ENCODE measurements at regions not wholly inside any gene's neighbourhood (a gene's known extent, or its start where the extent isn't known, plus 50 kb on each side); places are given as distances from the start of the nearest gene placed in this dataset.
A peak's percentile ranks its signal among the peaks of the same experiment; 100 is the strongest.

DNA sequence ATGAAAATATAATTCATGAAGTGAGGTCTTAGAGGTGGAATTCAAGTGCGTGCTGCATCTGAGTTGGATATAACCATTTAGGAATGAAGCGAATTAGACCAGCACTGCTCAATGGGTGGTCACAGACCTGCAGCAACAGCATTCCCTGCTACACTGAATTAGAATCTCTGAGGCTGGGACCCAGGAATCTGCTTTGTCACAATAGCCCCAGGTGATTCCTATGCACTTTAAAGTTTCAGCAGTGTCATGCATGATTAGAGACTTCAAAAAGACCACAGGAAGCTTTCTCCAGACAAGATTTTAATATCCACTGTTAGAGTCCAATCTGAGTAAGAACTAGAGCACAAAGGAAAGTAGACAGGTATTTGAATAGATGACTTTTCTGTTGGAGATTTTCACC lies 352.8 kb upstream of the VSTM2A start (continued):
- peak; percentile 49; the same call in 1 of the 2 replicates for TF ChIP-seq POU5F1 (IDR thresholded peaks at IDR 0.05; ENCODE audit: low read depth, low read length)
- peak; percentile 10; the same call in 1 of the 2 replicates for TF ChIP-seq JUND (IDR thresholded peaks at IDR 0.05; ENCODE audit: low read length)
- TF ChIP-seq, protein P1, sequence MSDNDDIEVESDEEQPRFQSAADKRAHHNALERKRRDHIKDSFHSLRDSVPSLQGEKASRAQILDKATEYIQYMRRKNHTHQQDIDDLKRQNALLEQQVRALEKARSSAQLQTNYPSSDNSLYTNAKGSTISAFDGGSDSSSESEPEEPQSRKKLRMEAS (IDR thresholded peaks at IDR 0.05): no peak
- TF ChIP-seq ZNF274 (IDR thresholded peaks at IDR 0.05; ENCODE audit: borderline replicate concordance, extremely low read depth, low read length): no peak
- TF ChIP-seq SUZ12 (IDR thresholded peaks at IDR 0.05; ENCODE audit: low read length): no peak
- TF ChIP-seq, protein P2, sequence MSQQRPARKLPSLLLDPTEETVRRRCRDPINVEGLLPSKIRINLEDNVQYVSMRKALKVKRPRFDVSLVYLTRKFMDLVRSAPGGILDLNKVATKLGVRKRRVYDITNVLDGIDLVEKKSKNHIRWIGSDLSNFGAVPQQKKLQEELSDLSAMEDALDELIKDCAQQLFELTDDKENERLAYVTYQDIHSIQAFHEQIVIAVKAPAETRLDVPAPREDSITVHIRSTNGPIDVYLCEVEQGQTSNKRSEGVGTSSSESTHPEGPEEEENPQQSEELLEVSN (IDR thresholded peaks at IDR 0.05): no peak
- no peak for TF ChIP-seq GABPA (IDR thresholded peaks at IDR 0.05; ENCODE audit: borderline replicate concordance, insufficient read depth, low read length)
- TF ChIP-seq, protein P3, sequence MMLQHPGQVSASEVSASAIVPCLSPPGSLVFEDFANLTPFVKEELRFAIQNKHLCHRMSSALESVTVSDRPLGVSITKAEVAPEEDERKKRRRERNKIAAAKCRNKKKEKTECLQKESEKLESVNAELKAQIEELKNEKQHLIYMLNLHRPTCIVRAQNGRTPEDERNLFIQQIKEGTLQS (IDR thresholded peaks at IDR 0.05; ENCODE audit: insufficient read depth, low read depth, low read length): no peak
- TF ChIP-seq HDAC2 (IDR thresholded peaks at IDR 0.05; ENCODE audit: borderline replicate concordance in 1 of 2, low read depth in 2 of 2, low read length in 2 of 2): no peak
- TF ChIP-seq EZH2 (IDR thresholded peaks at IDR 0.05; ENCODE audit: low read depth, low read length, severe bottlenecking): no peak
- TF ChIP-seq CTBP2 (IDR thresholded peaks at IDR 0.05; ENCODE audit: borderline replicate concordance, insufficient read depth, insufficient read length, low read length): no peak
- peak; percentile 59 for TF ChIP-seq NANOG (IDR thresholded peaks at IDR 0.05; ENCODE audit: insufficient read depth, low read depth, low read length, poor library complexity, severe bottlenecking)
- TF ChIP-seq RXRA (IDR thresholded peaks at IDR 0.05; ENCODE audit: insufficient read depth, low read depth, low read length): no peak
- no peak for TF ChIP-seq RFX5 (IDR thresholded peaks at IDR 0.05; ENCODE audit: borderline replicate concordance, low read depth, low read length)
- no peak for TF ChIP-seq SIN3A (conservative IDR thresholded peaks at IDR 0.05 in 1 of 2, IDR thresholded peaks at IDR 0.05 in 1 of 2; ENCODE audit: low read depth in 1 of 2, low read length in 2 of 2)
- TF ChIP-seq, protein P4, sequence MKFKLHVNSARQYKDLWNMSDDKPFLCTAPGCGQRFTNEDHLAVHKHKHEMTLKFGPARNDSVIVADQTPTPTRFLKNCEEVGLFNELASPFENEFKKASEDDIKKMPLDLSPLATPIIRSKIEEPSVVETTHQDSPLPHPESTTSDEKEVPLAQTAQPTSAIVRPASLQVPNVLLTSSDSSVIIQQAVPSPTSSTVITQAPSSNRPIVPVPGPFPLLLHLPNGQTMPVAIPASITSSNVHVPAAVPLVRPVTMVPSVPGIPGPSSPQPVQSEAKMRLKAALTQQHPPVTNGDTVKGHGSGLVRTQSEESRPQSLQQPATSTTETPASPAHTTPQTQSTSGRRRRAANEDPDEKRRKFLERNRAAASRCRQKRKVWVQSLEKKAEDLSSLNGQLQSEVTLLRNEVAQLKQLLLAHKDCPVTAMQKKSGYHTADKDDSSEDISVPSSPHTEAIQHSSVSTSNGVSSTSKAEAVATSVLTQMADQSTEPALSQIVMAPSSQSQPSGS (IDR thresholded peaks at IDR 0.05; ENCODE audit: low read length): no peak
- TF ChIP-seq CREB1 (IDR thresholded peaks at IDR 0.05): no peak
- TF ChIP-seq CEBPB (IDR thresholded peaks at IDR 0.05; ENCODE audit: low read depth, low read length): no peak
- TF ChIP-seq POLR2AphosphoS5 (IDR thresholded peaks at IDR 0.05; ENCODE audit: low read depth, low read length): no peak
- peak; percentile 48; the same call in 1 of the 2 replicates for TF ChIP-seq SP1 (IDR thresholded peaks at IDR 0.05; ENCODE audit: low read depth, low read length)
- TF ChIP-seq, protein P5, sequence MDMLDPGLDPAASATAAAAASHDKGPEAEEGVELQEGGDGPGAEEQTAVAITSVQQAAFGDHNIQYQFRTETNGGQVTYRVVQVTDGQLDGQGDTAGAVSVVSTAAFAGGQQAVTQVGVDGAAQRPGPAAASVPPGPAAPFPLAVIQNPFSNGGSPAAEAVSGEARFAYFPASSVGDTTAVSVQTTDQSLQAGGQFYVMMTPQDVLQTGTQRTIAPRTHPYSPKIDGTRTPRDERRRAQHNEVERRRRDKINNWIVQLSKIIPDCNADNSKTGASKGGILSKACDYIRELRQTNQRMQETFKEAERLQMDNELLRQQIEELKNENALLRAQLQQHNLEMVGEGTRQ (IDR thresholded peaks at IDR 0.05; ENCODE audit: low read length): no peak

Measured in H1 (cell line).